Right atrium auricular region (tissue), 2 donors: ENCODE measurements at regions not wholly inside any gene's neighbourhood (a gene's known extent, or its start where the extent isn't known, plus 50 kb on each side); places are given as distances from the start of the nearest gene placed in this dataset.

ENCODE experiments used
- DNase-seq: peaks from one replicate; pipeline ENCODE4 v3.0.0-alpha.2; 2019; ENCODE audit warnings: low spot score
- H3K27ac ChIP-seq, 2 donors: fragments of 200-600 bp; sonication (generic); 1 replicate in 1 of 2; 2 replicates in 1 of 2; pipeline ENCODE4 v1.5.1; 2016 to 2019
- H3K27me3 ChIP-seq, 2 donors: fragments of 200-600 bp; sonication (generic); one replicate each; pipeline versions ENCODE4 v1.5.1 to v1.6.0; 2017 to 2019
- H3K36me3 ChIP-seq: fragments of 200-600 bp; sonication (generic); one replicate; pipeline ENCODE4 v1.5.1; 2016
- H3K4me1 ChIP-seq, 2 donors: fragments of 200-600 bp; sonication (generic); one replicate each; pipeline versions ENCODE4 v1.5.1 to v1.6.0; 2017 to 2019
- H3K4me3 ChIP-seq, 2 donors: fragments of 200-600 bp; sonication (generic); 1 replicate in 1 of 2; 2 replicates in 1 of 2; pipeline ENCODE4 v1.5.1; 2017 to 2019; ENCODE audit warnings: mild to moderate bottlenecking in 1 of 2, moderate library complexity in 1 of 2
- H3K9me3 ChIP-seq, 2 donors: fragments of 200-600 bp; sonication (generic); one replicate each; pipeline ENCODE4 v1.5.1; 2019
- CTCF ChIP-seq, 2 donors: fragments of 200-600 bp; sonication (generic); IDR thresholded peaks; one replicate each; pipeline ENCODE4 v1.5.1; 2019; ENCODE audit warnings: antibody characterized with exemption in 2 of 2

DNA sequence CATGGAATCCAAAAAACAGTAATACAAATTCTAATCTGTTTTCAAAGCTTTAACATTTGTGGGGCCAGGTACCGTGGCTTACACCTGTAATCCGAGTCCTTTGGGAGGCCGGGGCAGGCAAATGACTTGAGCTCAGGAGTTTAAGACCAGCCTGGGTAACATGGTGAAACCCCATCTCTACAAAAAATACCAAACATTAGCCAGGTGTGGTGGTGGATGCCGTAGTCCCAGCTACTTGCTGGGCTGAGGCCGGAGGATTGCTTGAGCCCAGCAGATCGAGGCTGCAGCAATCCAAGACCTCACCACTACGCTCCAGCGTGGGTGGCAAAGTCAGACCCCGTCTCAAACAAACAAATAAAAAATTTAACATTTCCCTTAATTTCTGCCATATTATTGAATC is 74.3 kb upstream of the SALL3 start:
- H3K27ac ChIP-seq, result no peak overlapping the region
- H3K27me3 ChIP-seq, result no peaks in the 10 kb centered on the region
- H3K4me1 ChIP-seq, result no peaks in the 10 kb centered on the region
- no peak for DNase-seq
- no peak for TF ChIP-seq CTCF (IDR thresholded peaks at IDR 0.05)
- H3K4me3 ChIP-seq, result no peak overlapping the region
- no peaks in the 10 kb centered on the region for H3K36me3 ChIP-seq
- H3K9me3 ChIP-seq, result no peaks in the 10 kb centered on the region

GRCh38 chr18:78906066-78906465 is 73.6 kb upstream of the SALL3 start:
- no peak for TF ChIP-seq CTCF (IDR thresholded peaks at IDR 0.05)
- Histone ChIP-seq H3K4me1 (no peaks in the 10 kb centered on the region), H3K36me3 (no peaks in the 10 kb centered on the region), H3K27ac (no peak overlapping the region), H3K4me3 (no peak overlapping the region), H3K27me3 (no peaks in the 10 kb centered on the region), H3K9me3 (no peaks in the 10 kb centered on the region)
- no peak for DNase-seq

DNA sequence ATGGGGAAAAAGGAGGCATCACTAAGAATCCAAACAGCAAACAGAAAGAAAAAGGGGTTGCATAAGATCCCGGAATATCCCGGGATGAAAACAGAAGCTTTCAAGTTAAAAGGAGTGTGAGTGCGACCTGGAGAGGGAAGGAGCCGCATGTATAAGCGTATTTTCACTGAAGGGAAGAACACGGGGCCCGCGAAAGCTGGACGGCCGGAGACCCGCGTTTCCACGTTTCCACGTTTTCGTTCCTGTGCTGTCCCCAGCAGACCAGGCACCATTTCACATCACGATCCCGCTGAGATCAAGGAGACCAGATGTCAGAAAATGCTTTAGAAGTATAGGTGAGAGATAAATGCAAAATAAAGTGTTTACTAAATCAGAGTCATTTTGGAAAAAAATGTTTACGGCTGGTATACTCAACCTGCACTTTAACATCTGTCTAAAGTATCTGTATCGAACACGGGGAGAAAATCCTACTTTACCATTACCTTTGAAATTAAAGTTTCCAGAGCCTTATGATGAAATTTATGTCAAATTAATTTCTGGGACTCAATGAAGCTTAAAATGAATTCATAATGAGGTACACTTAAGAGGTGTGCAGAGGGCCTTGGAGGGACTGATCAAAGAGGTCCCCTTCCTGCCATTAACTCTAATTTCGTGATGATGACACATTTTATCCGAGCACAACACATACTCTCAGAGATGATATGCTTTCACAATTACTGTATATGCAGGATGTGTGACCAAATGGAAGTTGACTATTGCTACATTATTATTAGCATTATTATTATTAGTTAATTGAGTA is 71.0 kb upstream of the SALL3 start:
- no peaks in the 10 kb centered on the region for H3K4me1 ChIP-seq
- no peak for TF ChIP-seq CTCF (IDR thresholded peaks at IDR 0.05)
- H3K36me3 ChIP-seq, result no peaks in the 10 kb centered on the region
- H3K27me3 ChIP-seq, result no peaks in the 10 kb centered on the region
- no peak overlapping the region for H3K27ac ChIP-seq
- H3K4me3 ChIP-seq, result no peak overlapping the region
- no peak for DNase-seq
- H3K9me3 ChIP-seq, result no peaks in the 10 kb centered on the region

- H3K4me1 ChIP-seq, result no peaks in the 10 kb centered on the region
- H3K27me3 ChIP-seq, result no peaks in the 10 kb centered on the region
- H3K27ac ChIP-seq, result no peak overlapping the region
- peak; percentile 40 for DNase-seq
- no peak for TF ChIP-seq CTCF (IDR thresholded peaks at IDR 0.05)
- no peaks in the 10 kb centered on the region for H3K36me3 ChIP-seq
- H3K4me3 ChIP-seq, result no peak overlapping the region
- no peaks in the 10 kb centered on the region for H3K9me3 ChIP-seq
Observed at GRCh38 chr18:78911751-78912283, 67.8 kb upstream of the SALL3 start.

DNA sequence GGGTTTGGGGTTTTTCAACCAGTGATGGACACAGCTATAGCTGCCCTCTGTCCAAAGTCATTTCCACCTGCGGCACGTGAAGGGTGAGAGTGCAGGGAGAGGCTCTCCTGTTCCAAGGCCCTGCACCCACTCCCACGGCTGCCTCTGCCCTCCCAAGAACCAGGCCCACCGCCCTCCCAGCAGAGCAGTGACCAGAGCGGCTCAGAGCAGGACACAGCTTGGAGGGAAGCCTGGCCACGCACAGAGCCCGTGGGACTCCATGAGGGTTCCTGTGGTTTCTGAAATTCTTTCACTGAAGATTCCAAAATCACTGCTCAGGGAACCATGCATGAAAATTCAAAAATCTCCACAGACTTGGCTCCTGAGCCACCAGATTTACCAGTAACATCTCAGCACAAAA is 67.3 kb upstream of the SALL3 start:
- Histone ChIP-seq H3K4me3 (no peak overlapping the region), H3K9me3 (no peaks in the 10 kb centered on the region), H3K36me3 (no peaks in the 10 kb centered on the region), H3K27me3 (no peaks in the 10 kb centered on the region), H3K27ac (no peak overlapping the region), H3K4me1 (no peaks in the 10 kb centered on the region)
- no peak for TF ChIP-seq CTCF (IDR thresholded peaks at IDR 0.05)
- DNase-seq, result peak; percentile 21

DNA sequence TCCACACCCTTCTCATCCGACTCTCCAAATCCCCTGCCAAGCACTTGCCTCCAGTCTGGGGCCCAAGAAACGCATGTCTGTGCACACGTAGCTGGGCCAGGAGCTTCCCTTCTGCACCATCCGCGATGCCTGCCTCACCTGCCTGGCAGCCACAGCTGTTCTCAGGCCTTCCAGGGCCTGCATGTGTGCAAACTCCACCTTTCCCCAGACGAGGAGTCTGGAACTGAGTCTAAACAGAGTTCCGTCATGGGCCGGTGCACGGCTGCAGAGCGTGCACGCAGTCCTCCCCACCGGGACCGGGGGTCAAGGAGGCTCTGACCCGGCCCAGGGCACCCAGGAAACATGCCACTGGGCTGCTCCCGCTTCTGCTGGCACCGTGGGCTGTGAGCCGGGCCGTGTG is 66.8 kb upstream of the SALL3 start:
- Histone ChIP-seq H3K4me3 (no peak overlapping the region), H3K27ac (no peak overlapping the region), H3K27me3 (no peaks in the 10 kb centered on the region), H3K9me3 (no peaks in the 10 kb centered on the region), H3K4me1 (no peaks in the 10 kb centered on the region), H3K36me3 (no peaks in the 10 kb centered on the region)
- no peak for TF ChIP-seq CTCF (IDR thresholded peaks at IDR 0.05)
- peak; percentile 26 for DNase-seq
